ENCODE measurements at regions not wholly inside any gene's neighbourhood (a gene's known extent, or its start where the extent isn't known, plus 50 kb on each side); places are given as distances from the start of the nearest gene placed in this dataset.

DNA sequence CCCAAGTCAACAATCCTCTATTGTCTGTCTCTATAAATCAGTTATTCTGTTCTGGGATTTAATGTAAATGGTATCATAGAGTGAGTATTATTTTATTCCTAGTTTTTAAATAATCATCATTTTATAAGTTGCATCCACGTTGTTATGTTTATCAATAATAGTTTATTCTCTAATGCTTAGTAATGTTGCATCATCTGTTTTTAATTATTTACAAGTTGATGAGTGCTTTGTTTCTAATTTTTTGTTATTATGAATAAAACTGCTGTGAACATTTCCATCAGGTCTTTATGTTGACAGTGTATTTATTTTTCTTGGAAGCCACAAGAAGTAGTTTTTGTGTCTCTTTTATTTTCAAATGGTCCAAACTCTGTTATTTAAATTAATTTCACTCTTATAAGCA lies 1201.2 kb upstream of the CDH6 start:
- Histone ChIP-seq H3K9me1 (replicated peaks; ENCODE audit: control insufficient read depth, extremely low read depth, insufficient read depth, low read length) (no peaks in the 10 kb centered on the region), H2AFZ (ENCODE audit: low read depth, low read length) (no peak overlapping the region), H3K4me2 (ENCODE audit: insufficient read depth, low read length) (no peak overlapping the region), H3K4me1 (ENCODE audit: control insufficient read depth, extremely low read depth, insufficient read depth, low read length) (no peaks in the 10 kb centered on the region), H3K36me3 (ENCODE audit: control insufficient read depth in 2 of 2, extremely low read depth in 1 of 2, insufficient read depth in 2 of 2, low read length in 2 of 2) (no peaks in the 10 kb centered on the region), H3K27me3 (ENCODE audit: control insufficient read depth in 2 of 2, insufficient read depth in 2 of 2, low read length in 2 of 2) (no peaks in the 10 kb centered on the region), H3K9me3 (replicated peaks; ENCODE audit: control insufficient read depth, insufficient read depth, low read length) (peaks cover 10% of the 10 kb centered on the region), H3K9ac (replicated peaks; ENCODE audit: extremely low read depth, insufficient read depth, low read length) (no peak overlapping the region), H3K4me3 (replicated peaks in 1 of 3; ENCODE audit: insufficient read depth in 1 of 3, low read depth in 1 of 3, low read length in 3 of 3) (no peak overlapping the region), H3K79me2 (ENCODE audit: control insufficient read depth, insufficient read depth, low read length) (no peaks in the 10 kb centered on the region), H3K27ac (ENCODE audit: insufficient read depth, low read depth, low read length) (no peak overlapping the region), H4K20me1 (replicated peaks; ENCODE audit: control insufficient read depth, extremely low read depth, insufficient read depth, low read length) (no peaks in the 10 kb centered on the region)
- FAIRE-seq (no peak), DNase-seq (ENCODE audit: low read depth, low spot score) (no peak)
- BruUV-seq (replicated peaks), result no TSS peak
- intact Hi-C loops (cut with micrococcal nuclease), result no loop called here
- TF ChIP-seq JUN (IDR thresholded peaks at IDR 0.05; ENCODE audit: borderline replicate concordance, insufficient read depth, insufficient read length, low read depth), result no peak
- TF ChIP-seq, protein P1, sequence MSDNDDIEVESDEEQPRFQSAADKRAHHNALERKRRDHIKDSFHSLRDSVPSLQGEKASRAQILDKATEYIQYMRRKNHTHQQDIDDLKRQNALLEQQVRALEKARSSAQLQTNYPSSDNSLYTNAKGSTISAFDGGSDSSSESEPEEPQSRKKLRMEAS (IDR thresholded peaks at IDR 0.05; ENCODE audit: insufficient read depth, insufficient read length), result no peak
- TF ChIP-seq MYC (IDR thresholded peaks at IDR 0.05; ENCODE audit: low read depth, low read length), result no peak
- no peak for TF ChIP-seq GATA2 (IDR thresholded peaks at IDR 0.05; ENCODE audit: insufficient read depth, insufficient read length, low read depth, low read length)
- TF ChIP-seq, protein P2, sequence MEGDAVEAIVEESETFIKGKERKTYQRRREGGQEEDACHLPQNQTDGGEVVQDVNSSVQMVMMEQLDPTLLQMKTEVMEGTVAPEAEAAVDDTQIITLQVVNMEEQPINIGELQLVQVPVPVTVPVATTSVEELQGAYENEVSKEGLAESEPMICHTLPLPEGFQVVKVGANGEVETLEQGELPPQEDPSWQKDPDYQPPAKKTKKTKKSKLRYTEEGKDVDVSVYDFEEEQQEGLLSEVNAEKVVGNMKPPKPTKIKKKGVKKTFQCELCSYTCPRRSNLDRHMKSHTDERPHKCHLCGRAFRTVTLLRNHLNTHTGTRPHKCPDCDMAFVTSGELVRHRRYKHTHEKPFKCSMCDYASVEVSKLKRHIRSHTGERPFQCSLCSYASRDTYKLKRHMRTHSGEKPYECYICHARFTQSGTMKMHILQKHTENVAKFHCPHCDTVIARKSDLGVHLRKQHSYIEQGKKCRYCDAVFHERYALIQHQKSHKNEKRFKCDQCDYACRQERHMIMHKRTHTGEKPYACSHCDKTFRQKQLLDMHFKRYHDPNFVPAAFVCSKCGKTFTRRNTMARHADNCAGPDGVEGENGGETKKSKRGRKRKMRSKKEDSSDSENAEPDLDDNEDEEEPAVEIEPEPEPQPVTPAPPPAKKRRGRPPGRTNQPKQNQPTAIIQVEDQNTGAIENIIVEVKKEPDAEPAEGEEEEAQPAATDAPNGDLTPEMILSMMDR (IDR thresholded peaks at IDR 0.05; ENCODE audit: extremely low read depth in 1 of 2, insufficient read depth in 1 of 2, low read depth in 1 of 2, low read length in 2 of 2), result no peak
- TF ChIP-seq POLR2AphosphoS5 (IDR thresholded peaks at IDR 0.05; ENCODE audit: insufficient read depth, low read depth, low read length), result no peak
- no peak for TF ChIP-seq FOS (IDR thresholded peaks at IDR 0.05; ENCODE audit: borderline replicate concordance, insufficient read depth, low read length)
- TF ChIP-seq POLR2A (IDR thresholded peaks at IDR 0.05; ENCODE audit: low read depth, low read length), result no peak
- TF ChIP-seq EZH2 (IDR thresholded peaks at IDR 0.05; ENCODE audit: borderline replicate concordance, low read depth, low read length, severe bottlenecking), result no peak
- dilution Hi-C loops (cut with MboI; ENCODE audit: extremely low pct_ligation_motif_present, low sequenced_read_pairs), result no loop called here
- ChIA-PET POLR2A (no interaction called here), CTCF (no interaction called here)

Data from endothelial cell of umbilical vein (primary cell).